Ectodermal cell (in vitro differentiated cells): ENCODE measurements at regions not wholly inside any gene's neighbourhood (a gene's known extent, or its start where the extent isn't known, plus 50 kb on each side); places are given as distances from the start of the nearest gene placed in this dataset.
A peak's percentile ranks its signal among the peaks of the same experiment; 100 is the strongest.

ENCODE experiments used
- H3K27ac ChIP-seq: 2 replicates; pipeline ENCODE4 v1.7.0; 2013; ENCODE audit warnings: mild to moderate bottlenecking, low read depth, low read length; ENCODE audit not compliant: insufficient read depth, poor library complexity, severe bottlenecking
- H3K27me3 ChIP-seq: 2 replicates; pipeline ENCODE4 v1.7.0; 2013; ENCODE audit warnings: mild to moderate bottlenecking, low read length; ENCODE audit not compliant: insufficient read depth, control insufficient read depth, poor library complexity, severe bottlenecking
- H3K36me3 ChIP-seq: one replicate; pipeline ENCODE4 v1.7.0; 2013; ENCODE audit warnings: low read length; ENCODE audit not compliant: control insufficient read depth, insufficient read depth
- H3K4me1 ChIP-seq: one replicate; pipeline ENCODE4 v1.7.0; 2013; ENCODE audit warnings: low read length; ENCODE audit not compliant: control insufficient read depth, insufficient read depth
- H3K4me3 ChIP-seq: 2 replicates; pipeline ENCODE4 v1.7.0; 2013; ENCODE audit warnings: low read depth, low read length, control low read depth; ENCODE audit not compliant: insufficient read depth
- H3K9me3 ChIP-seq: 2 replicates; pipeline ENCODE4 v1.7.0; 2013; ENCODE audit warnings: mild to moderate bottlenecking, low read length, moderate library complexity; ENCODE audit not compliant: control insufficient read depth
- WGBS, 2 experiments: methylation state at CpG; one replicate each; pipeline ENCODE4 v1.1.7; 2013; ENCODE audit warnings: missing lambda C conversion rate in 2 of 2; 5-methylcytosine and 5-hydroxymethylcytosine counted together

DNA sequence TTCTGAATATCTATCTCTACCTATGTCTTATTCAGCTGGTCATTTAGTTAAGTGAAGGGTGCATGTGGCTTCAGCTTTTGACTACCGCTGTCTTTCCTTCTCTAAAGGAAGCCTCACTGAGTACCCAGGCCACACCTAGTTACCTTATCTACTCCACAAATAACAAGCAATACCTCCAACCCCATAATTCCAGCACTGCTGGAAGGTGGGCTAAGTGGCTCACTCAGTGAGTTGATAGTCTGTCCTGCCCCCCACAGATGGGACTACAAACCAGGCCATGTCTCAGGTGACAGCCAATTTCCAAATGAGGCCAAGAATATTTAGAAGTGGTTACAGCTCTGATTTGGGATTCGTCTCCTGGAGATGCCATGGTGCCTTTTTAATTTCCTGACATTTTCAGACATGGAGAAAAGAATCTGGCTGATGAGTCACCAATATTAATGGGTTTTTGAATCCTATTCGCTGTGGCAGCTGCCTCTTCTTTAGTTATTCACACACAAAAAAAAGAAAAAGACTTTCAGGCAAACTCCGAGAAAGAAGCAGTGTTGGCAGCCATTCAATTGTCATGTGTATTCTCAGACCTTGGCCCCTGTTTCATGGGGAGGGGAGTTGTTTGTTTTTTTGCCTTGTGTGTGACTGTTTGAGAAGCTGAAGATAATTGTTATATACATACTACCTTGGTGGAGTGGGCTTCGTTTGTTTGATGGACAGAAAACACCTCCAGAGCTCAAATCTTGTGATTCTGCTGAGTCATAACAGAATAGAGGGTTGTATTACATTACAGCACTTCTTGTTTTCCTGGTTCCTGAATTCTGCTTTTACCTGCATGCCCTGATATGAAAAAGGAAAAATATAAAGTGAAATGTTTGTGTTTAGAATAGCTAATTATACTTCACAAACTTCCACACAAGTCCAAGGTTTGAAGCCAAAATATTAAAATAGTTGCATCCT, 64.2 kb downstream of the SCG2 start:
- no peaks in the 10 kb centered on the region for H3K27me3 ChIP-seq
- no peaks in the 10 kb centered on the region for H3K36me3 ChIP-seq
- 57 to 58% methylated on average over 4 to 5 of the region's 5 CpGs for WGBS, 2 experiments
- H3K9me3 ChIP-seq, result no peaks in the 10 kb centered on the region
- H3K4me3 ChIP-seq, result no peak overlapping the region
- no peak overlapping the region for H3K27ac ChIP-seq
- peaks cover 4% of the 10 kb centered on the region for H3K4me1 ChIP-seq

DNA sequence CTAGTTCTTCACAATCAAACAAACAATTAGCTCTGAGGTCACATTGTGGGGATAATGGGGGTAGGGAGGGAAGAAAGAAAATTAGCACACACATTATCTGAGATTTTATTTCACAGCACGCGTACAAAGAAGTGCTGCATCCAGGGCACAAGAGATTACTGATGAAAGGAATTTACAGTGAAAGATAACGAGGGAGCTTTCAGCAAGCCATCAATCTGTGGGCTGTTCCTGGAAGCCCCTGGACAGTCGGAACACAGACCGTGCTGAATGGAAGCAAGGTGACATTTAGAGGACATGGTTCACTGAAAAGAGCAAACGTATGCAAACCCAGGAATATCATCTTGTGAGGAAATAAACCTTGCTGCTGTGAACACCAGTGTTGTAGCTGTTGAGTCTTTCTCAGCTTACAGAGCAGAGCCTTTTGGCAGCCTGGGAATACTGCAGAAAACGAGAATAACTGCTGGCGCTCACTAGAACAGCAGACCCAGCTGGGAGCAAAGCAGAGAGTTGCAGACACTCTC, 63.2 kb downstream of the SCG2 start:
- no peak overlapping the region for H3K4me3 ChIP-seq
- peaks cover 4% of the 10 kb centered on the region for H3K4me1 ChIP-seq
- H3K27me3 ChIP-seq, result no peaks in the 10 kb centered on the region
- H3K9me3 ChIP-seq, result no peaks in the 10 kb centered on the region
- H3K27ac ChIP-seq, result no peak overlapping the region
- WGBS, 2 experiments, result 75 to 78% methylated on average over 8 of the region's 8 CpGs
- H3K36me3 ChIP-seq, result no peaks in the 10 kb centered on the region

DNA sequence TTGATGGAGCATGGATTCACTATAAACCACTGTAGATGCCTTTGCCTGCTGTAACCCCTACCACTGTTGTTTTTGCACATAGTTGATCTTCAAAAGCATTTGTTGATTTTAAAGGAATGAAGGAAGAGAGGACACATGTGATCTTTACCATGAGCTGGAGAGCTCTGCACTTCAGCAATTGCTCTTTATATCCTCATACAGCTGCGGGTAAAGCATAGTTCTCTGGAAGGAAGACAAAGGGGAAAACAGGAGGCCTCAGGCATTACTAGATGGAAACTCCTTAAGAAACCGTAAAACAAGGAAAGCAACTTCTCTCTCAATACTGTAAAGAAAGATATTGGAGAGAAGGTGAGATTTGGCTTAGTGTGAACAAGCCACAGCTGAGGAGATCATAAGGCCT, 60.6 kb downstream of the SCG2 start:
- Histone ChIP-seq H3K27me3 (no peaks in the 10 kb centered on the region), H3K4me3 (no peak overlapping the region), H3K9me3 (no peaks in the 10 kb centered on the region), H3K27ac (no peak overlapping the region), H3K4me1 (peaks cover 4% of the 10 kb centered on the region), H3K36me3 (no peaks in the 10 kb centered on the region)
- 93 to 100% methylated on average over 1 to 2 of the region's 2 CpGs for WGBS, 2 experiments

DNA sequence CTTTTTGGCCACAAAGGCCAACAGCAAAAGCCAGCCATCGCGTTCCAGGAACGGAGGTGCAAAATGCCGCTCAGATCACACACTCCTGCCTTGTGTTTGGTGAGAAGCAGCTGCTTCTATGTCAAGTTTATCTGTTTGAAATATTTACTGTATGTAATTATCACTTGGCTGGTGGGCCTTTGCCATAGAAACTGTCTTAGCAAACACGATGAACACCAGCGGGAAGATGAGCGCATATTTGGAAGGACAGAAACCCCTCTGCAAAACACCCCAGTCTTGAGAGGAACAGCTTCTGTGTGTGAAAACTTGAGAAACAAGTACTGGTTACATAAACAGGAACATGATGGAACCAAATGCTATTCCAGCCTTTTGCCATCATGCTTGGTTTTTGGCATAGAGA, 59.7 kb downstream of the SCG2 start:
- Histone ChIP-seq H3K27ac (no peak overlapping the region), H3K9me3 (no peaks in the 10 kb centered on the region), H3K27me3 (no peaks in the 10 kb centered on the region), H3K4me1 (peaks cover 4% of the 10 kb centered on the region), H3K4me3 (no peak overlapping the region), H3K36me3 (no peaks in the 10 kb centered on the region)
- 94 to 98% methylated on average over 7 of the region's 7 CpGs for WGBS, 2 experiments

DNA sequence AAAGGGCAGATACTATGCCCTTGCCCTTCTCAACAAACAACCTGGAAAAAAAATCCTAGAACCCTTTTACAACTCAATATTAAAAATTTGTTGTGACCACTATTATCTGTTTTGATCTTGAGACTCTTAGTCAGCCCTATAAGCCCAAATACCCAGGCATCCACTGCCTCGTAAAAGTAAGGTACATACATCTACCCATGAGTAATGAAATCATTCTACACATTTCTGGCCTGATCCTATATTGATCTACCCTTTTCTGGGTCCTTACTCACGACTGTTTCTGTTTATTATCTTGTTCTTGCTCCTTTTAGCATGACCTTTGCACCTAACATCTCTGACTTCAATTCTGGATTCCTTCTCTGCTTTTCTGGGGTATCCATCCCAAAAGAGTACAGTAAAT, 56.8 kb downstream of the SCG2 start:
- WGBS, 2 experiments, result 90 to 91% methylated on average over 2 of the region's 2 CpGs

DNA sequence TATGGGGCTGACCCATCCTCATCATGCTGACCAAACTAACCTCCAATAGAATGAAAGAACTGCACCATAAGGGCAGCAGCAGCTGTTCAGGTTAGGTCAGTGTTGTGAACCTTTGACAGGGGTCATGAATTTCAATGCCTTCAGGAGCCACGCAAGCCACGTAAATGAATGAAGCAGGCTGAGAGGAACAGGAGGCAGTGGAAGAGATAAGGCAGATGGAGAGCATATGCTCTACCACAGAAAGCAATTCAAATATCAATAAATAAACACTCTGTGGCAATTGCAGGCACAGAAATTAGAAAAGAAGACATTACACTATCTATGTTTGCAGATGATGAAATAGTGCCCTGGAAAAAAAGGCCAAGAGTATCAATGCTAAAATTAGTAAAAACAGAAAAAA, 56.3 kb downstream of the SCG2 start:
- Histone ChIP-seq H3K4me1 (no peaks in the 10 kb centered on the region), H3K36me3 (no peaks in the 10 kb centered on the region), H3K27me3 (no peaks in the 10 kb centered on the region), H3K4me3 (no peak overlapping the region), H3K9me3 (no peaks in the 10 kb centered on the region), H3K27ac (no peak overlapping the region)
- 67 to 85% methylated on average over 2 of the region's 2 CpGs for WGBS, 2 experiments

More for the DNA sequence above, 56.8 kb downstream of the SCG2 start:
- Histone ChIP-seq H3K4me3 (no peak overlapping the region), H3K27ac (peak overlapping the region; percentile 29), H3K27me3 (no peaks in the 10 kb centered on the region), H3K36me3 (no peaks in the 10 kb centered on the region), H3K4me1 (no peaks in the 10 kb centered on the region), H3K9me3 (no peaks in the 10 kb centered on the region)
